ENCODE measurements at regions not wholly inside any gene's neighbourhood (a gene's known extent, or its start where the extent isn't known, plus 50 kb on each side); places are given as distances from the start of the nearest gene placed in this dataset.
A peak's percentile ranks its signal among the peaks of the same experiment; 100 is the strongest.

DNA sequence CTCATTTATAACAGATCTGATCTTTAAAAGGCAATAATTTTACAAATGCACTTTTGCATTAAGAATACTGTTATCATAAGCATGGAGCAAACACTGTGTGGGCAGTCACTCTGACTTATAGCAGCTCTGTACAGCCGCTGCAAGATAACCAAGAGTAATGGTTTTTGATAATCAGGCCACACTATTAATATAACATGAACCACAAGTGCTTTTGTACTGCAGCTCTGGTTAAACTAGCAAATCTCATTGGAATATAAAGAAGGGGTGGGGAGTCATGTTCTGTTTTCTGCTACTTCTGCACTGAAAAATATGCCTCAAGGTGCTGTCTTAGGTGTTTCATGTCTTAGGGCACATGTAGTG lies 357.4 kb downstream of the LMO4 start:
- 82 to 84% methylated on average over 1 of the region's 1 CpG for WGBS, 2 donors
- H3K27ac ChIP-seq (ENCODE audit: low read depth in 2 of 2, low read length in 1 of 2): peak overlapping the region in 1 of 2 donors; percentile 22
- H3K36me3 ChIP-seq (ENCODE audit: control insufficient read depth in 2 of 2, insufficient read depth in 2 of 2, low read length in 1 of 2): no peaks in the 10 kb centered on the region
- no peak overlapping the region for H3K4me3 ChIP-seq (ENCODE audit: low read depth in 1 of 2, low read length in 2 of 2)
- no peaks in the 10 kb centered on the region for H3K9me3 ChIP-seq (ENCODE audit: control insufficient read depth in 2 of 2, insufficient read depth in 1 of 2, low read depth in 1 of 2, low read length in 1 of 2)
- H3K27me3 ChIP-seq (ENCODE audit: control insufficient read depth in 1 of 2, insufficient read depth in 2 of 2, low read length in 2 of 2): no peaks in the 10 kb centered on the region
- no peaks in the 10 kb centered on the region for H3K4me1 ChIP-seq (ENCODE audit: control insufficient read depth in 2 of 2, insufficient read depth in 2 of 2, low read length in 1 of 2)

DNA sequence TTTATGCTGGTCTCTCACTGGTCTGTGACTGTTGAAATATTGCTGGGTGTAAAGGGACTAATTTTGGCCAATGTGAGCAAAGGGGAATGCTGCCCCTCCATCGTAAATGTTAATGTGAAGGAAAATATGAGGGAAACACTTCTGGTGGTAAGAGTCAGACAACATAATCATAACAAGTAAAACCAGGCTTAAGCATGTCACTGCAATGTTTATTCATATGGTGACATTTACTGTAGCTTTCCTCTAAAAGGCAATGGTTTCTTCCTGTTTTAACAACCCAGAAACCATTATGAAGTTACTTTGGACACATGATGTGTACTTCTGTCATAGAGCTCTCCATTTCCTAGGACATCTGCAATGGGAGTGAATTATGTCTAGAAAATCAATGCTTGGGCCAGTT lies 358.0 kb downstream of the LMO4 start:
- Histone ChIP-seq H3K27ac (ENCODE audit: low read depth in 2 of 2, low read length in 1 of 2) (peak overlapping the region in 1 of 2 donors; percentile 22), H3K4me1 (ENCODE audit: control insufficient read depth in 2 of 2, insufficient read depth in 2 of 2, low read length in 1 of 2) (no peaks in the 10 kb centered on the region), H3K36me3 (ENCODE audit: control insufficient read depth in 2 of 2, insufficient read depth in 2 of 2, low read length in 1 of 2) (no peaks in the 10 kb centered on the region), H3K4me3 (ENCODE audit: low read depth in 1 of 2, low read length in 2 of 2) (no peak overlapping the region), H3K9me3 (ENCODE audit: control insufficient read depth in 2 of 2, insufficient read depth in 1 of 2, low read depth in 1 of 2, low read length in 1 of 2) (no peaks in the 10 kb centered on the region), H3K27me3 (ENCODE audit: control insufficient read depth in 1 of 2, insufficient read depth in 2 of 2, low read length in 2 of 2) (no peaks in the 10 kb centered on the region)
- WGBS, 2 donors: 77 to 78% methylated on average over 1 of the region's 1 CpG

DNA sequence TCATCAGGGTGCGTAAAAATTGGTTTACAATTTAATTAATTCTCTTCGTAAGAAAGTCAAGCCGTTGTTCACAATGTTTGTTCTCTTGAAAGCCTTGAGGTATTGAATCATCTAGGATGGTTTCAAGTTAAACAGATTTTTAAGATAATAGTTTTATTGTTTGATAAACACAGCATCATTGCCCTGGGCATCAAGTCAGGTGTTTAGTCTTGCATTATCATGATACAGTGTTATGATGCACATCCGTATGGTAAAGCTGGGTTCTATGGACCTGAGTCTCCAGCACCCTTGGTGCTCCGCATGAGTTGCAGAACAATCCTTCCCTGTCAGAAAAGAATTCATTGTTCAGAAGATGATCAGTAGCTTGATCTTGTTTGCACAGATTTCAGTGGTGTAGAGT lies 359.5 kb downstream of the LMO4 start:
- Histone ChIP-seq H3K4me1 (ENCODE audit: control insufficient read depth in 2 of 2, insufficient read depth in 2 of 2, low read length in 1 of 2) (no peaks in the 10 kb centered on the region), H3K4me3 (ENCODE audit: low read depth in 1 of 2, low read length in 2 of 2) (no peak overlapping the region), H3K9me3 (ENCODE audit: control insufficient read depth in 2 of 2, insufficient read depth in 1 of 2, low read depth in 1 of 2, low read length in 1 of 2) (no peaks in the 10 kb centered on the region), H3K36me3 (ENCODE audit: control insufficient read depth in 2 of 2, insufficient read depth in 2 of 2, low read length in 1 of 2) (no peaks in the 10 kb centered on the region), H3K27ac (ENCODE audit: low read depth in 2 of 2, low read length in 1 of 2) (no peak overlapping the region), H3K27me3 (ENCODE audit: control insufficient read depth in 1 of 2, insufficient read depth in 2 of 2, low read length in 2 of 2) (no peaks in the 10 kb centered on the region)
- WGBS, 2 donors: 85 to 96% methylated on average over 5 of the region's 5 CpGs

DNA sequence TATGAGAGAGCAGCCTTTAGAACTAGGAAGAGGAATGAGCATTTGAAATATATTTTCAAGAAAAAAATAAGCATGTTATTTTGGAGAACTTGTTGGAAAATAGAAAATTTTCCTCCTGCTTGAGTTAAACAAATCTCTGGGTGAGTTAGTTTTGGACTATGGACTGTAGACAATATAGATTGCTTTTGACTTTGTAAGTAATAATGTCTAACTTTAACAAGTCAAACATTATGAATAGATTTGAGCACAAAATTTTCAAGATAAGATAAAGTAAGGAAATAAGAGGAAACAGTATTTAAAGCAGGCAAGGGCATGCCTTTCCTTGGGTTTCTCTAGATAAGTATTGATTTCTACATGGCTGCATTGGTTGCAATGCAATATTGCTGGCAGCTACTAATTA lies 360.8 kb downstream of the LMO4 start:
- Histone ChIP-seq H3K27me3 (ENCODE audit: control insufficient read depth in 1 of 2, insufficient read depth in 2 of 2, low read length in 2 of 2) (no peaks in the 10 kb centered on the region), H3K9me3 (ENCODE audit: control insufficient read depth in 2 of 2, insufficient read depth in 1 of 2, low read depth in 1 of 2, low read length in 1 of 2) (no peaks in the 10 kb centered on the region), H3K27ac (ENCODE audit: low read depth in 2 of 2, low read length in 1 of 2) (no peak overlapping the region), H3K4me3 (ENCODE audit: low read depth in 1 of 2, low read length in 2 of 2) (no peak overlapping the region), H3K4me1 (ENCODE audit: control insufficient read depth in 2 of 2, insufficient read depth in 2 of 2, low read length in 1 of 2) (no peaks in the 10 kb centered on the region), H3K36me3 (ENCODE audit: control insufficient read depth in 2 of 2, insufficient read depth in 2 of 2, low read length in 1 of 2) (no peaks in the 10 kb centered on the region)

DNA sequence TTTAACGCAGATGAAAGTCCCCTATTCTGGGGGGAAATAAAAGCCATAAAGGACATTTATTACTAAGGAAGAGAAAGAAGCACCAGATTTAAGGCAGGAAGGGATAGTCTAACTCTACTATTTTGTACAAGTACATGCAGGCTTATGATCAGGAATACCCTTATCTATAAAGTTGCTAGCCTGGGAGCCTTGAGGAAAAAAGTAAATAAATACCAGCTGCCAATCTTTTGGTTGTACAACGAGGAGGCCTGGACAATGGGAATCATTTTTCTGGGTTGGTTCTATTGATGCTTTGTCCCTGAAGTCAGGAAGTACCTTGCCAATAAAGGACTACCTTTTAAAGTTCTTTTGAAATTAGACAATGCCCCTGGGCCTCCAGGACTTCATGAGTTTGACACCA lies 367.8 kb downstream of the LMO4 start:
- no peaks in the 10 kb centered on the region for H3K9me3 ChIP-seq (ENCODE audit: control insufficient read depth in 2 of 2, insufficient read depth in 1 of 2, low read depth in 1 of 2, low read length in 1 of 2)
- 71 to 76% methylated on average over 2 of the region's 2 CpGs for WGBS, 2 donors
- H3K4me3 ChIP-seq (ENCODE audit: low read depth in 1 of 2, low read length in 2 of 2): no peak overlapping the region
- no peaks in the 10 kb centered on the region for H3K36me3 ChIP-seq (ENCODE audit: control insufficient read depth in 2 of 2, insufficient read depth in 2 of 2, low read length in 1 of 2)
- no peak overlapping the region for H3K27ac ChIP-seq (ENCODE audit: low read depth in 2 of 2, low read length in 1 of 2)
- H3K4me1 ChIP-seq (ENCODE audit: control insufficient read depth in 2 of 2, insufficient read depth in 2 of 2, low read length in 1 of 2): no peaks in the 10 kb centered on the region
- H3K27me3 ChIP-seq (ENCODE audit: control insufficient read depth in 1 of 2, insufficient read depth in 2 of 2, low read length in 2 of 2): no peaks in the 10 kb centered on the region

DNA sequence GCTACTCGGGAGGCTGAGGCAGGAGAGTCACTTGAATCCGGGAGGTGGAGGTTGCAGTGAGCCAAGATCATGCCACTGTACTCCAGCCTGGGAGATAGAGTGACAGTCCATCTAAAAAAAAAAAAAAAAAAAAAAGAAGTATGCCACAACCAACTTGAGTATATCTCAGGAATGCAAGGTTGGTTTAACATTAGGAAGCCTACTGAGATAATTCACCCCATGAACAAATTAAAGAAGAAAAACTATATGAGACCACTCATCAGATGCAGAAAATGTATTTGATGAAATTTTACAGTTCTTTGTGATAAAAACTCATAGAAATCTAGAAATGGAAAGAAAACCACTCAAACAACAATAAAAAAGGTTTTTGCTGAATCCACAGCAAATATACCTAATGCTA lies 373.8 kb downstream of the LMO4 start:
- no peak overlapping the region for H3K27ac ChIP-seq (ENCODE audit: low read depth in 2 of 2, low read length in 1 of 2)
- H3K9me3 ChIP-seq (ENCODE audit: control insufficient read depth in 2 of 2, insufficient read depth in 1 of 2, low read depth in 1 of 2, low read length in 1 of 2): no peaks in the 10 kb centered on the region
- no peaks in the 10 kb centered on the region for H3K27me3 ChIP-seq (ENCODE audit: control insufficient read depth in 1 of 2, insufficient read depth in 2 of 2, low read length in 2 of 2)
- H3K4me1 ChIP-seq (ENCODE audit: control insufficient read depth in 2 of 2, insufficient read depth in 2 of 2, low read length in 1 of 2): no peaks in the 10 kb centered on the region
- no peak overlapping the region for H3K4me3 ChIP-seq (ENCODE audit: low read depth in 1 of 2, low read length in 2 of 2)
- H3K36me3 ChIP-seq (ENCODE audit: control insufficient read depth in 2 of 2, insufficient read depth in 2 of 2, low read length in 1 of 2): no peaks in the 10 kb centered on the region
- WGBS, 2 donors: 95 to 96% methylated on average over 2 of the region's 2 CpGs

DNA sequence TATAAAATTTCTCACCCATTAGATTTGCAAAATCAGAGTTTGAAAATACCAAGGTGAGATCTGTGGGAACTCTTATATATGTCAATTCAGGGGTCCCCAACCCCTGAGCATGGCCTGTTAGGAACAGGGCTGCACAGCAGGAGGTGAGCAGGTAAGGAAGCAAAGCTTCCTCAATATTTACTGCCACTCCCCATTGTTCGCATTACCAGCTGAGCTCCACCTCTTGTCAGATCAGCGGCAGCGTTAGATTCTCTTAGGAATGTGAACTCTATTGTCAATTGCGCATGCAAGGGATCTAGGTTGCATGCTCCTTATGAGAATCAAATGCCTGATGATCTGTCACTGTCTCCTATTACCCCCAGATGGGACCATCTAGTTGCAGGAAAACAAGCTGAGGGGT lies 376.6 kb downstream of the LMO4 start:
- no peaks in the 10 kb centered on the region for H3K4me1 ChIP-seq (ENCODE audit: control insufficient read depth in 2 of 2, insufficient read depth in 2 of 2, low read length in 1 of 2)
- 89 to 94% methylated on average over 4 of the region's 4 CpGs for WGBS, 2 donors
- H3K9me3 ChIP-seq (ENCODE audit: control insufficient read depth in 2 of 2, insufficient read depth in 1 of 2, low read depth in 1 of 2, low read length in 1 of 2): no peaks in the 10 kb centered on the region
- H3K36me3 ChIP-seq (ENCODE audit: control insufficient read depth in 2 of 2, insufficient read depth in 2 of 2, low read length in 1 of 2): no peaks in the 10 kb centered on the region
- H3K4me3 ChIP-seq (ENCODE audit: low read depth in 1 of 2, low read length in 2 of 2): no peak overlapping the region
- no peaks in the 10 kb centered on the region for H3K27me3 ChIP-seq (ENCODE audit: control insufficient read depth in 1 of 2, insufficient read depth in 2 of 2, low read length in 2 of 2)
- no peak overlapping the region for H3K27ac ChIP-seq (ENCODE audit: low read depth in 2 of 2, low read length in 1 of 2)

DNA sequence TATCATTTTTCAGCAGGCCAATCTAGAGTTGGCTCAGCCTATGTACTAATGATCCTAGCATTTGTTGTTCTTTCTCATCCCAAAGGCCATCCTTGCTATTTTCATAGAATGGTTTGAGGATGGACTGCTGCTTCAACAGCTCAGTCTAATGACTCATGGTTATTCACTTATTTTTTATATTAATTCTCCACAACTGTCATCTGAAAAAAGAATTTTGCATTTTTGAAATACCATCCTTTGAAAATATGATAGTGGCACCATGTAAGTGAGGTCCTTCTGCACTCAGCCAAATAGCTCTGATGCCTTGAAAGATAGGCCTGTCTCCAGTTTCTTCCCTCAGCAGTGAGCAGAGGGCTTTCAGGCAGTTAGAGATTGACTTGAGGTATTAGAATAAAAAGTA lies 377.5 kb downstream of the LMO4 start:
- no peaks in the 10 kb centered on the region for H3K4me1 ChIP-seq (ENCODE audit: control insufficient read depth in 2 of 2, insufficient read depth in 2 of 2, low read length in 1 of 2)
- H3K9me3 ChIP-seq (ENCODE audit: control insufficient read depth in 2 of 2, insufficient read depth in 1 of 2, low read depth in 1 of 2, low read length in 1 of 2): no peaks in the 10 kb centered on the region
- H3K36me3 ChIP-seq (ENCODE audit: control insufficient read depth in 2 of 2, insufficient read depth in 2 of 2, low read length in 1 of 2): no peaks in the 10 kb centered on the region
- H3K27ac ChIP-seq (ENCODE audit: low read depth in 2 of 2, low read length in 1 of 2): no peak overlapping the region
- H3K4me3 ChIP-seq (ENCODE audit: low read depth in 1 of 2, low read length in 2 of 2): no peak overlapping the region
- no peaks in the 10 kb centered on the region for H3K27me3 ChIP-seq (ENCODE audit: control insufficient read depth in 1 of 2, insufficient read depth in 2 of 2, low read length in 2 of 2)

DNA sequence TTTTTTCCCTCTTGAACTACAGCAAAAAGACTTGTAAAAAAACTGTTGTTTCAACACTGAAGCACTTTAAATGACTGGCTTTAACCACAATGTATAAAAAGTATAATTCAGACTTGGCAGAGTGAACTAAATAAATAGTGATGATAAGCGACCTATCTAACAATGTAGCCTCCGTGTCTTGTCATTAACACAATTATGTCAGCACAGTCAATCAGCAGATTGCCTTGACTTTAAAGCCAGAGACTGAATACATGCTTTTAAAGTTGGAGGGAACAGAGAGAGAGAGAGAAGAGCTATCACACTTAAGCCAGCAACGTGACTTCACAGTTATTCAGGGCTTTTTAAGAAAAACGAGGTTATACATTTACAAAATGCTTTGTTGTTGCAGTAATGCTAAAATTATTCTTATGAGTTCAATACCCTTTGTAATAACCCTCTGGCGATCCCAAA lies 378.1 kb downstream of the LMO4 start:
- H3K27ac ChIP-seq (ENCODE audit: low read depth in 2 of 2, low read length in 1 of 2): no peak overlapping the region
- H3K4me1 ChIP-seq (ENCODE audit: control insufficient read depth in 2 of 2, insufficient read depth in 2 of 2, low read length in 1 of 2): no peaks in the 10 kb centered on the region
- H3K27me3 ChIP-seq (ENCODE audit: control insufficient read depth in 1 of 2, insufficient read depth in 2 of 2, low read length in 2 of 2): no peaks in the 10 kb centered on the region
- H3K4me3 ChIP-seq (ENCODE audit: low read depth in 1 of 2, low read length in 2 of 2): no peak overlapping the region
- H3K36me3 ChIP-seq (ENCODE audit: control insufficient read depth in 2 of 2, insufficient read depth in 2 of 2, low read length in 1 of 2): no peaks in the 10 kb centered on the region
- WGBS, 2 donors: 52 to 54% methylated on average over 5 of the region's 5 CpGs
- no peaks in the 10 kb centered on the region for H3K9me3 ChIP-seq (ENCODE audit: control insufficient read depth in 2 of 2, insufficient read depth in 1 of 2, low read depth in 1 of 2, low read length in 1 of 2)

DNA sequence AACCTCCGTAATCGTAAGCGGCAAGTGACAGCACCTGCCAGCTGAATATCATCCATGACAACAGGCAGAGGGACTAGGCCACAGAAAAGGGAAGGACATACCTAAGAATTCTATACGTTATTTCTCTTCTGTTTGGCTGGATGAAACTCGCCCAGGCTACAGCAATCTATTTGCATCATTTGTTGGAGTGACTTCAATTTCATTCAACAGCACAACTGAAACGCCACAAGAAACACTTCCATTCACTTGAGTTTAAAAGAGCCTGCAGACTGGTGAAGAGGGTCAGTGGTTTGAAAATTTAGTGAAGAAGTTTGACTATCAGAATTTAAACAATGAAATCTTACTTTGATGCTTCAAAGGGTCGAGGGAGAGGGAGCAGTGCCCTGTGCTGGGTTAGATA lies 378.7 kb downstream of the LMO4 start:
- no peak overlapping the region for H3K27ac ChIP-seq (ENCODE audit: low read depth in 2 of 2, low read length in 1 of 2)
- no peaks in the 10 kb centered on the region for H3K9me3 ChIP-seq (ENCODE audit: control insufficient read depth in 2 of 2, insufficient read depth in 1 of 2, low read depth in 1 of 2, low read length in 1 of 2)
- no peak overlapping the region for H3K4me3 ChIP-seq (ENCODE audit: low read depth in 1 of 2, low read length in 2 of 2)
- H3K27me3 ChIP-seq (ENCODE audit: control insufficient read depth in 1 of 2, insufficient read depth in 2 of 2, low read length in 2 of 2): no peaks in the 10 kb centered on the region
- no peaks in the 10 kb centered on the region for H3K4me1 ChIP-seq (ENCODE audit: control insufficient read depth in 2 of 2, insufficient read depth in 2 of 2, low read length in 1 of 2)
- no peaks in the 10 kb centered on the region for H3K36me3 ChIP-seq (ENCODE audit: control insufficient read depth in 2 of 2, insufficient read depth in 2 of 2, low read length in 1 of 2)
- WGBS, 2 donors: 89 to 90% methylated on average over 7 of the region's 7 CpGs

All from esophagus (tissue), 2 donors.